SU-DHL-6 (cell line): ENCODE measurements at regions not wholly inside any gene's neighbourhood (a gene's known extent, or its start where the extent isn't known, plus 50 kb on each side); places are given as distances from the start of the nearest gene placed in this dataset.

ENCODE experiments used
- H2AFZ ChIP-seq: fragments of 200-600 bp; sonication (generic); 2 replicates; pipeline ENCODE4 v1.6.1; 2014; ENCODE audit warnings: low read depth, mild to moderate bottlenecking, moderate library complexity, mixed read lengths, antibody characterized with exemption, low read length; ENCODE audit not compliant: severe bottlenecking
- H3F3A ChIP-seq: fragments of 200-600 bp; shearing (Covaris generic); 2 replicates; pipeline ENCODE4 v1.6.0; 2016; ENCODE audit warnings: antibody characterized with exemption, mild to moderate bottlenecking; ENCODE audit not compliant: insufficient read depth
- H3K27ac ChIP-seq: fragments of 200-600 bp; sonication (generic); 2 replicates; pipeline ENCODE4 v1.5.1; 2016; ENCODE audit warnings: low read depth, mild to moderate bottlenecking, low read length, moderate library complexity, mixed read lengths
- H3K27me3 ChIP-seq: fragments of 200-600 bp; sonication (generic), shearing (Covaris generic); 2 replicates; pipeline ENCODE4 v1.6.0; 2014; ENCODE audit warnings: mild to moderate bottlenecking, low read length
- H3K36me3 ChIP-seq: fragments of 200-600 bp; sonication (generic); 2 replicates; pipeline ENCODE4 v1.6.1; 2014; ENCODE audit warnings: mild to moderate bottlenecking, low read length, mixed read lengths
- H3K4me2 ChIP-seq: fragments of 300-600, 200-600 bp; shearing (Covaris generic), sonication (generic); 2 replicates; pipeline ENCODE4 v1.6.0; 2014; ENCODE audit warnings: low read length, low read depth, mild to moderate bottlenecking; ENCODE audit not compliant: poor library complexity, severe bottlenecking
- H3K4me3 ChIP-seq: fragments of 200-600 bp; sonication (generic); 2 replicates; pipeline ENCODE4 v1.5.1; 2014; ENCODE audit warnings: antibody characterized with exemption, low read length, mild to moderate bottlenecking, mixed read lengths; ENCODE audit not compliant: insufficient read depth, poor library complexity, severe bottlenecking
- H3K79me2 ChIP-seq: fragments of 200-600 bp; sonication (generic); 2 replicates; pipeline ENCODE4 v1.6.1; 2014; ENCODE audit warnings: mild to moderate bottlenecking, low read length, moderate library complexity; ENCODE audit not compliant: insufficient read depth
- H3K9ac ChIP-seq: fragments of 200-600 bp; sonication (generic); 2 replicates; pipeline ENCODE4 v1.7.0; 2014; ENCODE audit warnings: mild to moderate bottlenecking, low read length
- H3K9me2 ChIP-seq: fragments of 200-600 bp; sonication (generic); replicated peaks from 2 replicates; pipeline ENCODE4 v1.6.1; 2014; ENCODE audit warnings: low read length; ENCODE audit not compliant: insufficient read depth
- H3K9me3 ChIP-seq: fragments of 200-600 bp; sonication (generic); 2 replicates; pipeline ENCODE4 v1.6.1; 2014; ENCODE audit warnings: low read length, mixed read lengths; ENCODE audit not compliant: insufficient read depth
- H4K20me1 ChIP-seq: fragments of 200-600 bp; sonication (generic); 2 replicates; pipeline ENCODE4 v1.6.1; 2014; ENCODE audit warnings: low read depth, mild to moderate bottlenecking, antibody characterized with exemption, low read length, moderate library complexity, mixed read lengths
- CTCF ChIP-seq: fragments of 200-600 bp; sonication (generic); IDR thresholded peaks from one replicate; pipeline ENCODE4 v1.5.1; 2017; ENCODE audit warnings: antibody characterized with exemption, mild to moderate bottlenecking, low read length, moderate library complexity; ENCODE audit not compliant: insufficient read depth, poor library complexity, severe bottlenecking
- EZH2phosphoT487 ChIP-seq: fragments of 200-600 bp; sonication (generic), shearing (Covaris generic); conservative IDR thresholded peaks from 2 replicates; pipeline ENCODE4 v1.6.1; 2018; ENCODE audit warnings: mild to moderate bottlenecking, antibody characterized with exemption, low read length, moderate library complexity, mixed read lengths

GRCh38 chr7:113373863-113374262, 255.5 kb upstream of the SMIM30 start:
- no peaks in the 10 kb centered on the region for H4K20me1 ChIP-seq
- H3K9me3 ChIP-seq: no peaks in the 10 kb centered on the region
- no peak overlapping the region for H2AFZ ChIP-seq
- H3K4me3 ChIP-seq: no peak overlapping the region
- no peaks in the 10 kb centered on the region for H3K36me3 ChIP-seq
- H3K9me2 ChIP-seq: no peaks in the 10 kb centered on the region
- H3K27ac ChIP-seq: no peak overlapping the region
- no peak overlapping the region for H3K4me2 ChIP-seq
- no peaks in the 10 kb centered on the region for H3K79me2 ChIP-seq
- no peaks in the 10 kb centered on the region for H3F3A ChIP-seq
- H3K27me3 ChIP-seq: no peaks in the 10 kb centered on the region
- no peak overlapping the region for H3K9ac ChIP-seq
- no peak for TF ChIP-seq EZH2phosphoT487
- TF ChIP-seq CTCF: no peak

- no peak overlapping the region for H3K27ac ChIP-seq
- H4K20me1 ChIP-seq: no peaks in the 10 kb centered on the region
- no peak overlapping the region for H2AFZ ChIP-seq
- H3K79me2 ChIP-seq: no peaks in the 10 kb centered on the region
- H3K27me3 ChIP-seq: no peaks in the 10 kb centered on the region
- H3K9me3 ChIP-seq: no peaks in the 10 kb centered on the region
- H3K4me3 ChIP-seq: no peak overlapping the region
- H3K9me2 ChIP-seq: no peaks in the 10 kb centered on the region
- H3F3A ChIP-seq: no peaks in the 10 kb centered on the region
- no peak overlapping the region for H3K9ac ChIP-seq
- TF ChIP-seq EZH2phosphoT487 (no peak), CTCF (no peak)
- no peaks in the 10 kb centered on the region for H3K36me3 ChIP-seq
- no peak overlapping the region for H3K4me2 ChIP-seq
Measured at GRCh38 chr7:113371416-113372043, 253.2 kb upstream of the SMIM30 start.

GRCh38 chr7:113370910-113371309, 252.6 kb upstream of the SMIM30 start:
- no peaks in the 10 kb centered on the region for H3K9me3 ChIP-seq
- no peak overlapping the region for H3K9ac ChIP-seq
- H3F3A ChIP-seq: no peaks in the 10 kb centered on the region
- no peaks in the 10 kb centered on the region for H3K79me2 ChIP-seq
- H3K4me2 ChIP-seq: no peak overlapping the region
- no peak overlapping the region for H3K4me3 ChIP-seq
- no peaks in the 10 kb centered on the region for H3K9me2 ChIP-seq
- H3K36me3 ChIP-seq: no peaks in the 10 kb centered on the region
- no peaks in the 10 kb centered on the region for H4K20me1 ChIP-seq
- H3K27me3 ChIP-seq: no peaks in the 10 kb centered on the region
- no peak for TF ChIP-seq CTCF
- H3K27ac ChIP-seq: no peak overlapping the region
- H2AFZ ChIP-seq: no peak overlapping the region

GRCh38 chr7:113368256-113368655, 249.9 kb upstream of the SMIM30 start:
- no peaks in the 10 kb centered on the region for H4K20me1 ChIP-seq
- H3K79me2 ChIP-seq: no peaks in the 10 kb centered on the region
- H2AFZ ChIP-seq: no peak overlapping the region
- no peaks in the 10 kb centered on the region for H3K36me3 ChIP-seq
- no peak overlapping the region for H3K4me3 ChIP-seq
- no peaks in the 10 kb centered on the region for H3K9me3 ChIP-seq
- H3K4me2 ChIP-seq: no peak overlapping the region
- no peaks in the 10 kb centered on the region for H3K27me3 ChIP-seq
- no peaks in the 10 kb centered on the region for H3F3A ChIP-seq
- H3K9ac ChIP-seq: no peak overlapping the region
- no peaks in the 10 kb centered on the region for H3K9me2 ChIP-seq
- TF ChIP-seq EZH2phosphoT487 (no peak), CTCF (no peak)
- H3K27ac ChIP-seq: no peak overlapping the region
